GM20000 (cell line): ENCODE measurements at regions not wholly inside any gene's neighbourhood (a gene's known extent, or its start where the extent isn't known, plus 50 kb on each side); places are given as distances from the start of the nearest gene placed in this dataset.

ENCODE experiments used
- DNase-seq: peaks from one replicate; pipeline ENCODE4 v3.0.0; 2012; ENCODE audit warnings: low spot score
- TF ChIP-seq, protein P1 (sequence below): IDR thresholded peaks from 2 replicates; pipeline ENCODE4 v1.5.1; 2012; ENCODE audit warnings: mild to moderate bottlenecking, control low read depth; ENCODE audit errors: extremely low read depth, missing control alignments

DNA sequence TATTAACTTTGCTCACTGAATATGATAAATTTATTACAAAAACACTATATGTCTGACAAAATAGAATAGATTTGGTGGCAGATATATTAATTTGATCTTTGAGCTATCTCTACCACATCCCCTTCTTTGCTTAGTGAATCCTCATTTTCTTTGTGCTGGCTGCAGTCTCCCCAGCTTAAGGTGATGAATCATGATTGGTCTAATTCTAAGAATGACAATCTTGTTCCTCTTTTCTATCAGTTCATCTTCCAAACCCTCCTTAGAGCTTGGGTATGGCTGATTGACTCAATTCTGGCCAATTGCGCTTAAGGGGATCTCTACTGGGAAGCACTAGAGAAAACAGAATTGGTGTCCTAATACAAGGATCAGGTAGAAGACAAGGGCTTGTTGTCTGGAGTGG, 309.6 kb upstream of the GOLIM4 start:
- TF ChIP-seq, protein P1, sequence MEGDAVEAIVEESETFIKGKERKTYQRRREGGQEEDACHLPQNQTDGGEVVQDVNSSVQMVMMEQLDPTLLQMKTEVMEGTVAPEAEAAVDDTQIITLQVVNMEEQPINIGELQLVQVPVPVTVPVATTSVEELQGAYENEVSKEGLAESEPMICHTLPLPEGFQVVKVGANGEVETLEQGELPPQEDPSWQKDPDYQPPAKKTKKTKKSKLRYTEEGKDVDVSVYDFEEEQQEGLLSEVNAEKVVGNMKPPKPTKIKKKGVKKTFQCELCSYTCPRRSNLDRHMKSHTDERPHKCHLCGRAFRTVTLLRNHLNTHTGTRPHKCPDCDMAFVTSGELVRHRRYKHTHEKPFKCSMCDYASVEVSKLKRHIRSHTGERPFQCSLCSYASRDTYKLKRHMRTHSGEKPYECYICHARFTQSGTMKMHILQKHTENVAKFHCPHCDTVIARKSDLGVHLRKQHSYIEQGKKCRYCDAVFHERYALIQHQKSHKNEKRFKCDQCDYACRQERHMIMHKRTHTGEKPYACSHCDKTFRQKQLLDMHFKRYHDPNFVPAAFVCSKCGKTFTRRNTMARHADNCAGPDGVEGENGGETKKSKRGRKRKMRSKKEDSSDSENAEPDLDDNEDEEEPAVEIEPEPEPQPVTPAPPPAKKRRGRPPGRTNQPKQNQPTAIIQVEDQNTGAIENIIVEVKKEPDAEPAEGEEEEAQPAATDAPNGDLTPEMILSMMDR: no peak
- no peak for DNase-seq

DNA sequence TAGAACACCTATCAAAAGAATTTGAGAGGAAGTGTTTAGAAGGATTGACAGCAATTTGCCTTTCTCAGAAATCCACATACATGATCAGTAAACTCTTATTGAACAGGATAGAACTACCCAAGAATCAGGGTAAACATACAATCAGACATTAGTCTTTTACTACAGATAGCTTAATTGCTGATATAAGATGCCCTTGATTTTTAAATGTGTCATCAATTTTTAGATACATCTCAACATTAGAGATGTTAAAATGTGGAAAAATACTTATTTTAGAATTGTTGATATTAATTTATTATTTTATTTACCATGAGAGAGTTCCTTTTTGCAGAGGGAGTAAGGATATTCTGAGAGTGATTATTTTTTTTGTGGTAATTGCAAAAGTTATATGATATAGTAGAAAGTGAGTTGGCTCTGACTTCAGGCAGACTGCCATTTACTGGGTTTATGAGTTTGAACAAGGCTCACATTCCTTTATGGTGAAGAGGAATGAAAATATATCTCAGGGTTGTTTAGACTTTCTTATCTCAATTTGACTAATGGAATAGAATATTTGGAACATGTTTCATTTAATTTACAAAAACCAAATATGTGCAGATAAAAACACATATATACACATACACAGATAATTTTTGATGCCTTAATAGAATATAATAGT, 302.8 kb upstream of the GOLIM4 start:
- TF ChIP-seq, protein P1: no peak
- no peak for DNase-seq

DNA sequence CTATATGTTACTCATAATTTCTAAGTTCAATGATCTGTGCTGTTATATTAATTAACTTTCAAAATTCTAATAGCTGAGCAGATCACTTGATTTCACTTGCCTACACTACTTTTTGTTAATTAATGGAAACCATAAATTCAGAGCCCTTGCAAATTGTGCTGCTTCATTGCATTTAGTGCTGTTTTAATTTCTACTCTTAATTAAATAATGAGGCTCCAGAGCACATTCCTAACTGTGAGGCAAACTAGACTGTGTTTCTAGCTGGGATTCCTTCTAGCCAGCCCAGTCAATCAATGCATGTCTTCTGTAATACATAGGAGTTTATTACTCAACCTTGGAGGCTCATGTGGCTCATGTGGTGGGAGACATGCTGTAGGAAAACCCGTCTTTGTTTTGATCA, 301.1 kb upstream of the GOLIM4 start:
- TF ChIP-seq, protein P1: no peak
- no peak for DNase-seq

DNA sequence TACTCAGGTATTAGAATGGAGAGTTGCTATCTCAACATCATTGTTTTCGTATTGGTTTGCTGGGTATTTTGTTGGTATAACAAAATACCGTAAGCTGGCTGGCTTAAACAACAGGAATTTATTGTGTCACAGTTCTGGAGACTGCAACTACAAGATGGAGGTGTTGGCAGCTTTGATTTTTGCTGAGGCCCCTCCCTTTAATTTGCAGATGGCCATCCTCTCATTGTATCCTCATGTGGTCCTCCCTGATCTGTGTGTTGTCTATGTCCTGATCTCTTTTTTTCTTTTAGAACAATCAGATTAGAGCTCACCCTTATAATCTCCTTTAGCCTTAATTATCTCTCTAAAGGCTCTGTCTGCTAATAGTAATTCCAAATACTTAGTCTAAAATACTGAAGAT, 299.8 kb upstream of the GOLIM4 start:
- TF ChIP-seq, protein P1: no peak
- DNase-seq: no peak

DNA sequence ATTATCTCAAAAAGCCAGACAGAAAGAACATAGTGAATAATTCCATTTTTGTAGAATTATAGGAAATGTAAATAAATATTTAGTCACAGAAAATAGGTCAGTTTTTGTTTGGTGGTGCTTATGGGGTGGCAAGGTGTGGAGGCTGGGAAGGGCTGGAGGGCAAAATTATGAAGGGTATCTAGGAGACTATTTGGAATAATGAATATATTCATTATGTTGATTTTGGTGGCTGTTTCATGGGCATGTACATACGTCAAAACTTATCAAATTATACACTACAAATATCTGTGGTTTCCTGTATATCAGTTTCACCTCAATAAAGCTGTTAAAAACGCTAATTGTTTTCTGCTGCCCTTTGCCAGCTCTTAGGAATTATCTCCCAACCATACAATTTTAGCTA, 298.7 kb upstream of the GOLIM4 start:
- DNase-seq: no peak
- TF ChIP-seq, protein P1: no peak

DNA sequence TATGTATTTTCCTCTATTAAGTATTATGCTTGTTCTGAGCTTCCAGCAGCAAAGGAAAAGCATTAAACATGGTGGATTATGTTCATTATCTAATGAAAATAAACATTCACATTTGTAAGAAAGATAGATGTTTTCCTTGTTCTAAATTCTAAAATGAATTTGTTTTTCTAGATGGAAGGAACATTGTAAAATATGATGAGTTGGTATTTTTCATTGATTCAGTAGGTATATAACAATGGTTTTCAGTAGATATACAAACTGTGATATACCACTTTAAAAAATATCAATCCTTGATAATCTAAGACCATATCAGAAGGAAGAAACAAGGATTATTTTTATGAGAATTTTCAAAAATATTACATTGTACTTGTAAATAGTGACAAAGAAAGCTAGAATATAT, 290.6 kb upstream of the GOLIM4 start:
- TF ChIP-seq, protein P1: no peak
- DNase-seq: no peak

DNA sequence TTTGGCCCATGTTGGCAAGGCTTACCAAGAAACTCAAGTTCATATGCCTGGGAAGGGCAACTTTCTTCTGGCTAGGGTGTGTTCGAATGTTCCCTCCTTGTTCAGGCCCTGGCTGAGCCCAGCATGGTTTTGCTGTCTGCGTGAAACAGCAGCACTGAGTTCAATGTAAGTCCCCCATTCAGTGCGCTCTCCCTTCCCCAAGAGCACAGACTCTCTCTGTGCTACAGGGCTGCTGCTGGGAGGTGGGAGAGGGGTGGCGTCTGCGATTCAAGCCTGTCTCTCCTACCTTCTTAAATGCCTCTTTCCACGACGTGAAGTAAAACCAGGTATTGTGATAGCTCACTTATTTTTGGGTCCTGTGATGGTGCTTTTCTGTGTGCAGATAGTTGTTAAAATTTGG, 289.3 kb upstream of the GOLIM4 start:
- no peak for DNase-seq
- TF ChIP-seq, protein P1: no peak
